WTC11 (cell line): ENCODE measurements at regions not wholly inside any gene's neighbourhood (a gene's known extent, or its start where the extent isn't known, plus 50 kb on each side); places are given as distances from the start of the nearest gene placed in this dataset.

Experiments used
- ATAC-seq: fragments of 200-7000 bp; cut with Tn5 transposase; 2 replicates; pipeline ENCODE4 v1.10.0; 2021; ENCODE audit warnings: mild to moderate bottlenecking, moderate library complexity
- CTCF ChIA-PET: fragments of 300-600 bp; sonication (Branson Sonifier 250); formaldehyde crosslinking; loops from one replicate; lab custom pipeline; 2021; ENCODE audit warnings: antibody characterized with exemption; lab: Charles Lee
- POLR2A ChIA-PET: fragments of 350-600 bp; sonication (Branson Sonifier 250); formaldehyde crosslinking; loops from one replicate; lab custom pipeline; 2021; ENCODE audit warnings: antibody characterized with exemption; lab: Charles Lee
- DNase-seq: peaks from one replicate; pipeline ENCODE4 v3.0.0; 2021; ENCODE audit warnings: low spot score
- H3K27ac Mint-ChIP-seq: 2 replicates; pipeline ENCODE4 v1.8.0; 2021; ENCODE audit warnings: mixed read lengths
- H3K27me3 Mint-ChIP-seq: 2 replicates; pipeline ENCODE4 v1.8.0; 2021; ENCODE audit warnings: low read depth, mild to moderate bottlenecking, moderate library complexity, mixed read lengths
- H3K36me3 Mint-ChIP-seq: 2 replicates; pipeline ENCODE4 v1.8.0; 2021; ENCODE audit warnings: mixed read lengths
- H3K4me1 Mint-ChIP-seq: 2 replicates; pipeline ENCODE4 v1.8.0; 2022; ENCODE audit warnings: mixed read lengths
- H3K4me3 Mint-ChIP-seq: 2 replicates; pipeline ENCODE4 v1.8.0; 2021; ENCODE audit warnings: mild to moderate bottlenecking, moderate library complexity, mixed read lengths
- H3K9me3 Mint-ChIP-seq: 2 replicates; pipeline ENCODE4 v1.8.0; 2021; ENCODE audit warnings: mixed read lengths
- CDX4 ChIP-seq: fragments of 250-450 bp; sonication (Bioruptor Pico); IDR thresholded peaks from 2 replicates; pipeline ENCODE4 v1.9.0; 2021; ENCODE audit warnings: moderate library complexity, mild to moderate bottlenecking, inconsistent platforms, borderline replicate concordance
- CREB1 ChIP-seq: sonication (generic); formaldehyde crosslinking; IDR thresholded peaks from 2 replicates; pipeline ENCODE4 v1.8.0; 2023; ENCODE audit warnings: mild to moderate bottlenecking, missing genetic modification reagents
- E2F1 ChIP-seq: sonication (generic); formaldehyde crosslinking; IDR thresholded peaks from 2 replicates; pipeline ENCODE4 v1.8.0; 2022; ENCODE audit warnings: mild to moderate bottlenecking, missing genetic modification reagents
- E2F4 ChIP-seq: sonication (generic); formaldehyde crosslinking; IDR thresholded peaks from 2 replicates; pipeline ENCODE4 v1.8.1; 2022; ENCODE audit warnings: low read depth, mild to moderate bottlenecking, moderate library complexity, missing genetic modification reagents, borderline replicate concordance
- E2F5 ChIP-seq: sonication (generic); formaldehyde crosslinking; IDR thresholded peaks from 2 replicates; pipeline ENCODE4 v1.8.1; 2022; ENCODE audit warnings: mild to moderate bottlenecking, moderate library complexity, missing genetic modification reagents
- FOXK1 ChIP-seq: sonication (generic); formaldehyde crosslinking; IDR thresholded peaks from 2 replicates; pipeline ENCODE4 v1.8.0; 2022; ENCODE audit warnings: mild to moderate bottlenecking, moderate library complexity, missing genetic modification reagents
- GRHL2 ChIP-seq: fragments of 250-450 bp; sonication (Bioruptor Pico); IDR thresholded peaks from 2 replicates; pipeline ENCODE4 v1.8.0; 2022; ENCODE audit warnings: mild to moderate bottlenecking, moderate library complexity; ENCODE audit not compliant: insufficient replicate concordance, severe bottlenecking
- GTF2I ChIP-seq: fragments of 250-450 bp; sonication (Bioruptor Pico); conservative IDR thresholded peaks from 2 replicates; pipeline ENCODE4 v1.4.0; 2021; ENCODE audit warnings: mild to moderate bottlenecking
- JUN ChIP-seq: sonication (generic); formaldehyde crosslinking; IDR thresholded peaks from 2 replicates; pipeline ENCODE4 v1.8.0; 2023; ENCODE audit warnings: mild to moderate bottlenecking, missing genetic modification reagents
- KAT7 ChIP-seq: sonication (generic); formaldehyde crosslinking; IDR thresholded peaks from 2 replicates; pipeline ENCODE4 v1.8.1; 2023; ENCODE audit warnings: missing genetic modification reagents, mild to moderate bottlenecking, borderline replicate concordance
- MYBL2 ChIP-seq: sonication (generic); formaldehyde crosslinking; IDR thresholded peaks from 2 replicates; pipeline ENCODE4 v1.8.1; 2023; ENCODE audit warnings: mild to moderate bottlenecking, moderate library complexity, missing genetic modification reagents
- NFATC4 ChIP-seq: fragments of 250-450 bp; sonication (Bioruptor Pico); IDR thresholded peaks from 2 replicates; pipeline ENCODE4 v1.9.0; 2021; ENCODE audit warnings: mild to moderate bottlenecking
- NFE2L1 ChIP-seq: sonication (generic); formaldehyde crosslinking; IDR thresholded peaks from 2 replicates; pipeline ENCODE4 v1.8.1; 2023; ENCODE audit warnings: missing genetic modification reagents
- NR1H2 ChIP-seq: sonication (generic); formaldehyde crosslinking; IDR thresholded peaks from 2 replicates; pipeline ENCODE4 v1.9.0; 2021; ENCODE audit warnings: mild to moderate bottlenecking, moderate library complexity, missing genetic modification reagents
- NR2C2 ChIP-seq: sonication (generic); formaldehyde crosslinking; IDR thresholded peaks from 2 replicates; pipeline ENCODE4 v1.8.0; 2022; ENCODE audit warnings: mild to moderate bottlenecking, missing genetic modification reagents
- OVOL2 ChIP-seq: fragments of 250-450 bp; sonication (Bioruptor Pico); IDR thresholded peaks from 2 replicates; pipeline ENCODE4 v1.9.0; 2021; ENCODE audit warnings: mild to moderate bottlenecking, borderline replicate concordance
- RELA ChIP-seq: sonication (generic); formaldehyde crosslinking; IDR thresholded peaks from 2 replicates; pipeline ENCODE4 v1.8.1; 2022; ENCODE audit warnings: missing genetic modification reagents, mild to moderate bottlenecking, borderline replicate concordance
- USF1 ChIP-seq: sonication (generic); formaldehyde crosslinking; IDR thresholded peaks from 2 replicates; pipeline ENCODE4 v1.8.0; 2022; ENCODE audit warnings: mild to moderate bottlenecking, missing genetic modification reagents
- ZBTB21 ChIP-seq: sonication (generic); formaldehyde crosslinking; IDR thresholded peaks from 2 replicates; pipeline ENCODE4 v1.8.1; 2023; ENCODE audit warnings: mild to moderate bottlenecking, missing genetic modification reagents, borderline replicate concordance
- ZBTB43 ChIP-seq: sonication (generic); formaldehyde crosslinking; IDR thresholded peaks from 2 replicates; pipeline ENCODE4 v1.8.1; 2023; ENCODE audit warnings: mild to moderate bottlenecking, missing genetic modification reagents
- ZNF121 ChIP-seq: sonication (generic); formaldehyde crosslinking; IDR thresholded peaks from 2 replicates; pipeline ENCODE4 v1.8.0; 2023; ENCODE audit warnings: missing genetic modification reagents
- ZNF416 ChIP-seq: fragments of 250-450 bp; sonication (Bioruptor Pico); IDR thresholded peaks from 2 replicates; pipeline ENCODE4 v1.9.0; 2021; ENCODE audit warnings: mild to moderate bottlenecking, inconsistent platforms
- ZNF423 ChIP-seq: fragments of 250-450 bp; sonication (Bioruptor Pico); IDR thresholded peaks from 2 replicates; pipeline ENCODE4 v2.1.2; 2022; ENCODE audit warnings: mild to moderate bottlenecking, moderate library complexity
- ZNF512 ChIP-seq: sonication (generic); formaldehyde crosslinking; IDR thresholded peaks from 2 replicates; pipeline ENCODE4 v1.8.1; 2022; ENCODE audit warnings: missing genetic modification reagents, borderline replicate concordance
- ZNF671 ChIP-seq: fragments of 250-450 bp; sonication (Bioruptor Pico); IDR thresholded peaks from 2 replicates; pipeline ENCODE4 v1.8.0; 2021; ENCODE audit warnings: mild to moderate bottlenecking

- Mint-ChIP-seq H3K27me3 (no peaks in the 10 kb centered on the region), H3K9me3 (peaks cover 43% of the 10 kb centered on the region), H3K36me3 (peaks cover 15% of the 10 kb centered on the region), H3K27ac (no peak overlapping the region), H3K4me3 (no peak overlapping the region), H3K4me1 (peaks cover 11% of the 10 kb centered on the region)
- ATAC-seq (no peak), DNase-seq (no peak)
- ChIA-PET CTCF (no interaction called here), POLR2A (interaction anchor here (0.6 kb wide), 1 partner anchor 28 kb away, joined by 5 read pairs; no protein-coding TSS in a partner anchor)
- TF ChIP-seq USF1 (CRISPR knock-in tag) (no peak), ZNF512 (CRISPR knock-in tag) (no peak), ZNF416 (CRISPR knock-in tag) (no peak), GRHL2 (CRISPR knock-in tag) (no peak), FOXK1 (CRISPR knock-in tag) (no peak), MYBL2 (CRISPR knock-in tag) (no peak), OVOL2 (CRISPR knock-in tag) (no peak), GTF2I (CRISPR knock-in tag) (no peak), NR2C2 (CRISPR knock-in tag) (no peak)
Measured at GRCh38 chr12:94516985-94517384, 57.3 kb upstream of the CEP83 start.

- CTCF ChIA-PET, result no interaction called here
- TF ChIP-seq ZNF423 (CRISPR knock-in tag), result no peak
- no peak for TF ChIP-seq JUN (CRISPR knock-in tag)
- TF ChIP-seq FOXK1 (CRISPR knock-in tag), result no peak
- TF ChIP-seq CREB1 (CRISPR knock-in tag), result no peak
- no peak for TF ChIP-seq RELA (CRISPR knock-in tag)
- no peak for TF ChIP-seq KAT7 (CRISPR knock-in tag)
- no peak for TF ChIP-seq E2F1 (CRISPR knock-in tag)
- TF ChIP-seq NFE2L1, result no peak
- TF ChIP-seq NFATC4 (CRISPR knock-in tag), result no peak
- no peak for TF ChIP-seq GTF2I (CRISPR knock-in tag)
- TF ChIP-seq ZNF416 (CRISPR knock-in tag), result no peak
- Mint-ChIP-seq H3K4me3 (no peak overlapping the region), H3K27ac (no peak overlapping the region), H3K27me3 (no peaks in the 10 kb centered on the region; the same call in 1 of the 2 replicates), H3K4me1 (peaks cover 5% of the 10 kb centered on the region; the same call in 1 of the 2 replicates), H3K9me3 (peaks cover 24% of the 10 kb centered on the region), H3K36me3 (no peaks in the 10 kb centered on the region)
- POLR2A ChIA-PET, result no interaction called here
- ATAC-seq (no peak), DNase-seq (no peak)
Measured at GRCh38 chr12:94513527-94513926, 53.9 kb upstream of the CEP83 start.

GRCh38 chr12:94511506-94511905, 51.8 kb upstream of the CEP83 start:
- H3K27ac Mint-ChIP-seq, result no peak overlapping the region
- DNase-seq (no peak), ATAC-seq (no peak)
- H3K4me3 Mint-ChIP-seq, result no peak overlapping the region
- ChIA-PET POLR2A (no interaction called here), CTCF (no interaction called here)
- no peaks in the 10 kb centered on the region; the same call in 1 of the 2 replicates for H3K27me3 Mint-ChIP-seq
- peaks cover 19% of the 10 kb centered on the region for H3K9me3 Mint-ChIP-seq
- H3K36me3 Mint-ChIP-seq, result no peaks in the 10 kb centered on the region; the same call in 1 of the 2 replicates
- peaks cover 8% of the 10 kb centered on the region for H3K4me1 Mint-ChIP-seq
- TF ChIP-seq KAT7 (CRISPR knock-in tag) (no peak), JUN (CRISPR knock-in tag) (no peak), ZBTB43 (no peak), ZNF671 (no peak), ZBTB21 (CRISPR knock-in tag) (no peak), ZNF416 (CRISPR knock-in tag) (no peak), ZNF121 (CRISPR knock-in tag) (no peak), CDX4 (CRISPR knock-in tag) (no peak), NR1H2 (CRISPR knock-in tag) (no peak), E2F4 (CRISPR knock-in tag) (no peak), E2F5 (CRISPR knock-in tag) (no peak)
